ENCODE measurements at regions not wholly inside any gene's neighbourhood (a gene's known extent, or its start where the extent isn't known, plus 50 kb on each side); places are given as distances from the start of the nearest gene placed in this dataset.

DNA sequence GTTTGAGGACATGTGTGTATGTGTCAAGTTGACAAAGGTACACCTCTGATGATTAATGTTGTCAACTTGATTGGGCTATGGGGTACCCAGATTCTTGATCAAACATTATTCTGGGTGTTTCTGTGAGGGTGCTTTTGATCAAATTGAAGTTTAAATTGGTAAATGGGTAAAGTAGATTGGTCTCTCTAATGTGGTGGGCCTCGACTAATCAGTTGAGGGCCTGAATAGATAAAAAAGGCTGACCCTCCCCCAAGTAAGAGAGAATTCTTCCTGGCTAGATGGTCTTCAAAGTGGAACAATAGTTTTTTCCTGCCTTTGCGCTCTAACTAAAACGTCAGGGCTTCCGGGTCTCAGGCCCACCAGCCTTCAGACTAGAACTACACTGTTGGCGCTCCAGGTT, 309.9 kb upstream of the MGMT start:
- TF ChIP-seq, protein P1, sequence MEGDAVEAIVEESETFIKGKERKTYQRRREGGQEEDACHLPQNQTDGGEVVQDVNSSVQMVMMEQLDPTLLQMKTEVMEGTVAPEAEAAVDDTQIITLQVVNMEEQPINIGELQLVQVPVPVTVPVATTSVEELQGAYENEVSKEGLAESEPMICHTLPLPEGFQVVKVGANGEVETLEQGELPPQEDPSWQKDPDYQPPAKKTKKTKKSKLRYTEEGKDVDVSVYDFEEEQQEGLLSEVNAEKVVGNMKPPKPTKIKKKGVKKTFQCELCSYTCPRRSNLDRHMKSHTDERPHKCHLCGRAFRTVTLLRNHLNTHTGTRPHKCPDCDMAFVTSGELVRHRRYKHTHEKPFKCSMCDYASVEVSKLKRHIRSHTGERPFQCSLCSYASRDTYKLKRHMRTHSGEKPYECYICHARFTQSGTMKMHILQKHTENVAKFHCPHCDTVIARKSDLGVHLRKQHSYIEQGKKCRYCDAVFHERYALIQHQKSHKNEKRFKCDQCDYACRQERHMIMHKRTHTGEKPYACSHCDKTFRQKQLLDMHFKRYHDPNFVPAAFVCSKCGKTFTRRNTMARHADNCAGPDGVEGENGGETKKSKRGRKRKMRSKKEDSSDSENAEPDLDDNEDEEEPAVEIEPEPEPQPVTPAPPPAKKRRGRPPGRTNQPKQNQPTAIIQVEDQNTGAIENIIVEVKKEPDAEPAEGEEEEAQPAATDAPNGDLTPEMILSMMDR (IDR thresholded peaks at IDR 0.05; ENCODE audit: poor library complexity), result no peak
- no peak for TF ChIP-seq EZH2 (IDR thresholded peaks at IDR 0.05; ENCODE audit: borderline replicate concordance)
